K562 (cell line): ENCODE measurements at regions not wholly inside any gene's neighbourhood (a gene's known extent, or its start where the extent isn't known, plus 50 kb on each side); places are given as distances from the start of the nearest gene placed in this dataset.

ENCODE experiments used
- CTCF ChIP-seq, 3 experiments: IDR thresholded peaks in 2 of 3; conservative IDR thresholded peaks in 1 of 3; 2 replicates each; pipeline ENCODE4 v1.5.1; 2011 to 2012; ENCODE audit warnings: low read length in 3 of 3, mild to moderate bottlenecking in 3 of 3, control low read depth in 2 of 3, improper control_type of control experiment in 1 of 3, inconsistent platforms in 1 of 3, low read depth in 1 of 3, mixed read lengths in 1 of 3, moderate library complexity in 1 of 3; ENCODE audit not compliant: insufficient read depth in 2 of 3
- E2F6 ChIP-seq, 2 experiments: IDR thresholded peaks; 2 replicates each; pipeline ENCODE4 v1.6.1; 2011; ENCODE audit warnings: borderline replicate concordance in 1 of 2, control low read depth in 1 of 2, low read depth in 1 of 2, low read length in 1 of 2, mild to moderate bottlenecking in 1 of 2, mixed read lengths in 1 of 2, moderate library complexity in 1 of 2; ENCODE audit not compliant: insufficient read depth in 1 of 2, insufficient read length in 1 of 2, poor library complexity in 1 of 2, severe bottlenecking in 1 of 2; ENCODE audit errors: extremely low read depth in 1 of 2
- EP300 ChIP-seq: IDR thresholded peaks from 2 replicates; pipeline ENCODE4 v1.6.1; 2012; ENCODE audit warnings: low read length, improper control_type of control experiment
- MTA3 ChIP-seq: fragments of 450-650 bp; formaldehyde crosslinking; IDR thresholded peaks from 2 replicates; pipeline ENCODE4 v1.6.1; 2017; ENCODE audit warnings: mild to moderate bottlenecking, borderline replicate concordance
- NBN ChIP-seq: fragments of 450-650 bp; IDR thresholded peaks from 2 replicates; pipeline ENCODE4 v1.6.1; 2016; ENCODE audit warnings: low read depth, mild to moderate bottlenecking
- NR2C2 ChIP-seq, 2 experiments: fragments of 200-800 bp in 1 of 2; sonication (Bioruptor generic) in 1 of 2; sonication (generic) in 1 of 2; formaldehyde crosslinking in 1 of 2; IDR thresholded peaks; 2 replicates each; pipeline versions ENCODE4 v1.6.1 to v1.8.0; 2016 to 2022; ENCODE audit warnings: mild to moderate bottlenecking in 1 of 2, missing compliant biosample characterization in 1 of 2, missing genetic modification characterization in 1 of 2, missing genetic modification reagents in 1 of 2
- PCBP2 ChIP-seq: fragments of 200-400 bp; formaldehyde crosslinking; IDR thresholded peaks from 2 replicates; pipeline ENCODE4 v1.6.1; 2018; ENCODE audit warnings: low read length, low read depth, mild to moderate bottlenecking, moderate library complexity; ENCODE audit not compliant: poor library complexity, severe bottlenecking
- RFX5 ChIP-seq: IDR thresholded peaks from 2 replicates; pipeline ENCODE4 v1.6.1; 2011; ENCODE audit warnings: low read depth, mild to moderate bottlenecking, improper control_type of control experiment, low read length
- ZFP1 ChIP-seq: fragments of 450-650 bp; formaldehyde crosslinking; IDR thresholded peaks from 2 replicates; pipeline ENCODE4 v1.4.0; 2020; ENCODE audit warnings: mild to moderate bottlenecking, mixed read lengths
- ZNF124 ChIP-seq: sonication (generic); formaldehyde crosslinking; IDR thresholded peaks from 2 replicates; pipeline ENCODE4 v1.8.1; 2022; ENCODE audit warnings: missing genetic modification reagents
- TF ChIP-seq, protein P1 (sequence below): sonication (generic); formaldehyde crosslinking; IDR thresholded peaks from 2 replicates; pipeline ENCODE4 v1.8.0; 2023; ENCODE audit warnings: mild to moderate bottlenecking, missing genetic modification reagents
- TF ChIP-seq, protein P2 (sequence below): sonication (generic); formaldehyde crosslinking; IDR thresholded peaks from 2 replicates; pipeline ENCODE4 v1.8.0; 2023; ENCODE audit warnings: mild to moderate bottlenecking, missing genetic modification reagents
- TF ChIP-seq, protein P3 (sequence below): fragments of 450-650 bp; IDR thresholded peaks from 2 replicates; pipeline ENCODE4 v1.6.1; 2017; ENCODE audit warnings: antibody characterized with exemption, mild to moderate bottlenecking

- TF ChIP-seq, protein P1, sequence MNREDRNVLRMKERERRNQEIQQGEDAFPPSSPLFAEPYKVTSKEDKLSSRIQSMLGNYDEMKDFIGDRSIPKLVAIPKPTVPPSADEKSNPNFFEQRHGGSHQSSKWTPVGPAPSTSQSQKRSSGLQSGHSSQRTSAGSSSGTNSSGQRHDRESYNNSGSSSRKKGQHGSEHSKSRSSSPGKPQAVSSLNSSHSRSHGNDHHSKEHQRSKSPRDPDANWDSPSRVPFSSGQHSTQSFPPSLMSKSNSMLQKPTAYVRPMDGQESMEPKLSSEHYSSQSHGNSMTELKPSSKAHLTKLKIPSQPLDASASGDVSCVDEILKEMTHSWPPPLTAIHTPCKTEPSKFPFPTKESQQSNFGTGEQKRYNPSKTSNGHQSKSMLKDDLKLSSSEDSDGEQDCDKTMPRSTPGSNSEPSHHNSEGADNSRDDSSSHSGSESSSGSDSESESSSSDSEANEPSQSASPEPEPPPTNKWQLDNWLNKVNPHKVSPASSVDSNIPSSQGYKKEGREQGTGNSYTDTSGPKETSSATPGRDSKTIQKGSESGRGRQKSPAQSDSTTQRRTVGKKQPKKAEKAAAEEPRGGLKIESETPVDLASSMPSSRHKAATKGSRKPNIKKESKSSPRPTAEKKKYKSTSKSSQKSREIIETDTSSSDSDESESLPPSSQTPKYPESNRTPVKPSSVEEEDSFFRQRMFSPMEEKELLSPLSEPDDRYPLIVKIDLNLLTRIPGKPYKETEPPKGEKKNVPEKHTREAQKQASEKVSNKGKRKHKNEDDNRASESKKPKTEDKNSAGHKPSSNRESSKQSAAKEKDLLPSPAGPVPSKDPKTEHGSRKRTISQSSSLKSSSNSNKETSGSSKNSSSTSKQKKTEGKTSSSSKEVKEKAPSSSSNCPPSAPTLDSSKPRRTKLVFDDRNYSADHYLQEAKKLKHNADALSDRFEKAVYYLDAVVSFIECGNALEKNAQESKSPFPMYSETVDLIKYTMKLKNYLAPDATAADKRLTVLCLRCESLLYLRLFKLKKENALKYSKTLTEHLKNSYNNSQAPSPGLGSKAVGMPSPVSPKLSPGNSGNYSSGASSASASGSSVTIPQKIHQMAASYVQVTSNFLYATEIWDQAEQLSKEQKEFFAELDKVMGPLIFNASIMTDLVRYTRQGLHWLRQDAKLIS, result no peak
- TF ChIP-seq EP300 (no peak), NBN (no peak), CTCF (IDR thresholded peaks at IDR 0.05 in 2 of 3, conservative IDR thresholded peaks at IDR 0.05 in 1 of 3; ENCODE audit: insufficient read depth in 2 of 3, low read depth in 1 of 3, low read length in 3 of 3) (no peak), MTA3 (no peak), E2F6 (IDR thresholded peaks at IDR 0.05; ENCODE audit: borderline replicate concordance in 1 of 2, extremely low read depth in 1 of 2, insufficient read depth in 1 of 2, insufficient read length in 1 of 2, low read depth in 1 of 2, low read length in 1 of 2, poor library complexity in 1 of 2, severe bottlenecking in 1 of 2) (no peak), NR2C2 (CRISPR knock-in tag; IDR thresholded peaks at IDR 0.05) (no peak), NR2C2 (tag; IDR thresholded peaks at IDR 0.05) (no peak), RFX5 (no peak), PCBP2 (no peak), ZFP1 (CRISPR knock-in tag) (no peak), ZNF124 (no peak)
- TF ChIP-seq, protein P2, sequence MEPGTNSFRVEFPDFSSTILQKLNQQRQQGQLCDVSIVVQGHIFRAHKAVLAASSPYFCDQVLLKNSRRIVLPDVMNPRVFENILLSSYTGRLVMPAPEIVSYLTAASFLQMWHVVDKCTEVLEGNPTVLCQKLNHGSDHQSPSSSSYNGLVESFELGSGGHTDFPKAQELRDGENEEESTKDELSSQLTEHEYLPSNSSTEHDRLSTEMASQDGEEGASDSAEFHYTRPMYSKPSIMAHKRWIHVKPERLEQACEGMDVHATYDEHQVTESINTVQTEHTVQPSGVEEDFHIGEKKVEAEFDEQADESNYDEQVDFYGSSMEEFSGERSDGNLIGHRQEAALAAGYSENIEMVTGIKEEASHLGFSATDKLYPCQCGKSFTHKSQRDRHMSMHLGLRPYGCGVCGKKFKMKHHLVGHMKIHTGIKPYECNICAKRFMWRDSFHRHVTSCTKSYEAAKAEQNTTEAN, result no peak
- TF ChIP-seq, protein P3, sequence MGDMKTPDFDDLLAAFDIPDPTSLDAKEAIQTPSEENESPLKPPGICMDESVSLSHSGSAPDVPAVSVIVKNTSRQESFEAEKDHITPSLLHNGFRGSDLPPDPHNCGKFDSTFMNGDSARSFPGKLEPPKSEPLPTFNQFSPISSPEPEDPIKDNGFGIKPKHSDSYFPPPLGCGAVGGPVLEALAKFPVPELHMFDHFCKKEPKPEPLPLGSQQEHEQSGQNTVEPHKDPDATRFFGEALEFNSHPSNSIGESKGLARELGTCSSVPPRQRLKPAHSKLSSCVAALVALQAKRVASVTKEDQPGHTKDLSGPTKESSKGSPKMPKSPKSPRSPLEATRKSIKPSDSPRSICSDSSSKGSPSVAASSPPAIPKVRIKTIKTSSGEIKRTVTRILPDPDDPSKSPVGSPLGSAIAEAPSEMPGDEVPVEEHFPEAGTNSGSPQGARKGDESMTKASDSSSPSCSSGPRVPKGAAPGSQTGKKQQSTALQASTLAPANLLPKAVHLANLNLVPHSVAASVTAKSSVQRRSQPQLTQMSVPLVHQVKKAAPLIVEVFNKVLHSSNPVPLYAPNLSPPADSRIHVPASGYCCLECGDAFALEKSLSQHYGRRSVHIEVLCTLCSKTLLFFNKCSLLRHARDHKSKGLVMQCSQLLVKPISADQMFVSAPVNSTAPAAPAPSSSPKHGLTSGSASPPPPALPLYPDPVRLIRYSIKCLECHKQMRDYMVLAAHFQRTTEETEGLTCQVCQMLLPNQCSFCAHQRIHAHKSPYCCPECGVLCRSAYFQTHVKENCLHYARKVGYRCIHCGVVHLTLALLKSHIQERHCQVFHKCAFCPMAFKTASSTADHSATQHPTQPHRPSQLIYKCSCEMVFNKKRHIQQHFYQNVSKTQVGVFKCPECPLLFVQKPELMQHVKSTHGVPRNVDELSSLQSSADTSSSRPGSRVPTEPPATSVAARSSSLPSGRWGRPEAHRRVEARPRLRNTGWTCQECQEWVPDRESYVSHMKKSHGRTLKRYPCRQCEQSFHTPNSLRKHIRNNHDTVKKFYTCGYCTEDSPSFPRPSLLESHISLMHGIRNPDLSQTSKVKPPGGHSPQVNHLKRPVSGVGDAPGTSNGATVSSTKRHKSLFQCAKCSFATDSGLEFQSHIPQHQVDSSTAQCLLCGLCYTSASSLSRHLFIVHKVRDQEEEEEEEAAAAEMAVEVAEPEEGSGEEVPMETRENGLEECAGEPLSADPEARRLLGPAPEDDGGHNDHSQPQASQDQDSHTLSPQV, result no peak
Measured at GRCh38 chr18:22320155-22320554, 97.6 kb downstream of the CTAGE1 start.
